ENCODE measurements at regions not wholly inside any gene's neighbourhood (a gene's known extent, or its start where the extent isn't known, plus 50 kb on each side); places are given as distances from the start of the nearest gene placed in this dataset.

DNA sequence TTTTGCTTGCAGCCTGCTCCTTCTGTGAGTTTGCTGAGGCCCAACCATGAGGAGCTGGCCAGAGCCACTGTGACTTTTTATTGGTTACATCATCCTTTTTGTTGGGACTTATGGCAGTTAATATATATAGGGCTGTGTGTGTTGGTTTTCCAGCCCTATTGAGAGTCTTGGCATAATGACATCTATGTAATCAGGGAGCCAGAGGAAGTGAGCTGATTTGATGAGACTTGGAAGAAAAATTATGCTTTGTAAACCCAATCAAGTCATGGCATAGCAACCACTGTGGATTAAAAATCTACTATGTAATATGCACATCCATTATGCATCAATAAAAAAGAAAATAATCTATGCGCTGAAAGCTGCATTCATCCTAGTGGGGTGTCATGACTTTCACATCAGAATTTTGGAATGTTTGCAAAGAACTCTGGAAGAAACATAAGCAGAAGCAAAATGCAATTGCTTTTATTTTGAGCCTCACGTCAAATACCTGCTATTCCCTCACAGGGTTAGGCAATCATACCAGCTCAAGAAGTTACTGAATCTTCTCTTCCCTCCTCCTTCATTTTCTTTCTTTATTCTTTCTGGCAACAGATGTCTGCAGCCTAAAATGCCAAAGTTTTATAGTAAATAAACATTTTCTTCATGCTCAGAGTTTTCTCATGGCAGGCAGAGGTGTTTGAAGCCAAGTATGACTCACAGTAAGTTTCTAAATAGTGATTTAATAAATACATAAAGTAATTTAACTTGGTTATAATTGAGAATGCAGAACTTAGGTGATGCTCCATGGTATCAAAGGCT lies 308.5 kb downstream of the KCNS3 start:
- no peak overlapping the region for H4K91ac ChIP-seq (ENCODE audit: insufficient read length, low read depth, low read length)
- H2AFZ ChIP-seq (ENCODE audit: low read length) = no peak overlapping the region
- Mint-ChIP-seq H3K4me3 (no peak overlapping the region), H3K27ac (no peak overlapping the region), H3K36me3 (ENCODE audit: insufficient read depth in 1 of 3, low read depth in 3 of 3) (no peaks in the 10 kb centered on the region), H3K27me3 (ENCODE audit: low read depth) (peaks cover 2% of the 10 kb centered on the region; the same call in 1 of the 2 replicates), H3K4me1 (no peaks in the 10 kb centered on the region), H3K9me3 (no peaks in the 10 kb centered on the region)
- no peaks in the 10 kb centered on the region for H3K9me3 ChIP-seq (ENCODE audit: control insufficient read depth, low read depth, low read length)
- no peak overlapping the region for H3K27ac ChIP-seq (ENCODE audit: insufficient read length, low read depth, low read length)
- H3K27me3 ChIP-seq (ENCODE audit: insufficient read depth, low read length) = no peaks in the 10 kb centered on the region
- H3K9ac ChIP-seq (ENCODE audit: extremely low read depth, insufficient read length, low read length) = no peak overlapping the region
- H2BK5ac ChIP-seq (ENCODE audit: insufficient read length, low read length) = no peak overlapping the region
- H3K4me2 ChIP-seq (ENCODE audit: insufficient read depth, insufficient read length, low read length) = no peak overlapping the region
- H4K20me1 ChIP-seq (ENCODE audit: control insufficient read depth, insufficient read depth, insufficient read length) = no peaks in the 10 kb centered on the region
- DNase-seq = no peak
- no peak for TF ChIP-seq CTCF (conservative IDR thresholded peaks at IDR 0.05)
- H2BK15ac ChIP-seq (ENCODE audit: low read depth, low read length) = no peak overlapping the region
- H2BK12ac ChIP-seq (ENCODE audit: insufficient read length, low read depth, low read length) = no peak overlapping the region
- H3T11ph ChIP-seq (ENCODE audit: low read length) = no peak overlapping the region
- no peak overlapping the region for H3K23ac ChIP-seq (ENCODE audit: insufficient read length, low read depth, low read length)
- WGBS (ENCODE audit: extremely low coverage, insufficient read length, low lambda C conversion rate) = no CpG with 5 or more reads among the region's 2 CpGs
- H2BK20ac ChIP-seq (ENCODE audit: low read depth, low read length, poor library complexity, severe bottlenecking) = no peak overlapping the region
- no peaks in the 10 kb centered on the region for H3K23me2 ChIP-seq (ENCODE audit: insufficient read length, low read depth, low read length, poor library complexity, severe bottlenecking)
- no peak overlapping the region for H2BK120ac ChIP-seq (ENCODE audit: low read depth, low read length, poor library complexity, severe bottlenecking)
- H3K4me1 ChIP-seq (ENCODE audit: insufficient read depth, low read length) = no peaks in the 10 kb centered on the region
- H3K4ac ChIP-seq (ENCODE audit: low read depth, low read length) = no peak overlapping the region
- no peaks in the 10 kb centered on the region for H3K79me1 ChIP-seq (ENCODE audit: insufficient read depth, low read depth, low read length, poor library complexity, severe bottlenecking)
- no peak overlapping the region for H3K56ac ChIP-seq (ENCODE audit: insufficient read length, low read depth, low read length)
- H3K79me2 ChIP-seq (ENCODE audit: insufficient read depth, low read length) = no peaks in the 10 kb centered on the region
- H4K5ac ChIP-seq (ENCODE audit: insufficient read length, low read depth, low read length) = no peak overlapping the region
- H4K8ac ChIP-seq (replicated peaks; ENCODE audit: insufficient read length, low read depth, low read length) = no peak overlapping the region
- H2AK5ac ChIP-seq (ENCODE audit: insufficient read length, low read length) = no peak overlapping the region
- H3K18ac ChIP-seq (ENCODE audit: insufficient read length, low read depth, low read length) = no peak overlapping the region
- no peak overlapping the region for H3K14ac ChIP-seq (ENCODE audit: insufficient read depth, low read length)
